GM21723 (cell line): ENCODE measurements at regions not wholly inside any gene's neighbourhood (a gene's known extent, or its start where the extent isn't known, plus 50 kb on each side); places are given as distances from the start of the nearest gene placed in this dataset.
"Not testable (repeated sequence)": the region's sequence is repeated elsewhere in the genome, so short reads cannot be mapped to it uniquely, and the experiment has no call there.

Experiments
- ATAC-seq: cut with Tn5 transposase; IDR thresholded peaks from one replicate; pipeline ENCODE4 v1.9.1; 2021; ENCODE audit warnings: mild to moderate bottlenecking, moderate library complexity; ENCODE audit not compliant: unreplicated experiment

DNA sequence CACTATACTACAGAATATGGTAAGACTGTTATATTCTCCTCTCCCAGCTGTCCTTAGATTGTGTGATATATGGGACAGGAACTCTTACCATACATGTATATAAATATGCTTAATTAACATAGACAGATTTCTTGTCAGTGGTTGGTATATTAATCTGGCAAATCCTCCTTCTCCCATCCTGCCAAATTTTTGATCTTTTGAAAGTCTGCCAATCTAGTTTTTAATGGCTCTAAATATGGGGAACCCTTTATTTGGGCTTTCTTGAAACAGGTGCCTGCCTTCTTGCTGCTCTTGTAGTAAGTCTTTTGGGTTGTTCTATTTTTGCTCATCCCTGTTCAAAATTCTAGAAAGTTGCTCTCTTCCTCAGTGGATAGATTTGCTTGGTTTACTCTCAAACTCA, 63.5 kb downstream of the SPATA31D1 start:
- no peak for ATAC-seq

DNA sequence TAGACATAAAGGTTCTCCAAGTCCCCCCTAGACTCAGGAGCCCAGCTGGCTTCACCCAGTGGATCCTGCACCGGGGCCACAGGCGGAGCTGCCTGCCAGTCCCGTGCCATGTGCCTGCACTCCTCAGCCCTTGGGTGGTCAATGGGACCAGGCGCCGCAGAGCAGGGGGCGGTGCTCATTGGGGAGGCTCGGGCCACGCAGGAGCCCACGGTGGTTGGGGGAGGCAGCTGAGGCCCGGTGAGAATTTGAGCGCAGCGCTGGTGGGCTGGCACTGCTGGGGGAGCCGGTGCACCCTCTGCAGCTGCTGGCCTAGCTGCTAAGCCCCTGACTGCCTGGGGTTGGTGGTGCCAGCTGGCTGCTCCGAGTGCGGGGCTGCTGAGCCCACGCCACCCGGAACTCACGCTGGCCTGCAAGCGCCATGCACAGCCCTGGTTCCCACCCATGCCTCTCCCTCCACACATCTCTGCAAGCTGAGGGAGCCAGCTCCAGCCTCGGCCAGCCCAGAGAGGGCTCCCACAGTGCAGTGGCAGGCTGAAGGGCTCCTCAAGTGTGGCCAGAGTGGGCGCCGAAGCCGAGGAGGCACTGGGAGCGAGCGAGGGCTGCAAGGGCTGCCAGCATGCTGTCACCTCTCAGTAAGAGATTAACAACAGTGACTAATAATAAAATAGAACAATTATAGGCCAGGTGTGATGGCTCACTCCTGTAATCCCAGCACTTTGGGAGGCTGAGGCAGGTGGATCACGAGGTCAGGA, 65.9 kb downstream of the SPATA31D1 start:
- ATAC-seq: no peak

- no peak for ATAC-seq
Observed at GRCh38 chr9:82057805-82058204, 69.2 kb downstream of the SPATA31D1 start.

DNA sequence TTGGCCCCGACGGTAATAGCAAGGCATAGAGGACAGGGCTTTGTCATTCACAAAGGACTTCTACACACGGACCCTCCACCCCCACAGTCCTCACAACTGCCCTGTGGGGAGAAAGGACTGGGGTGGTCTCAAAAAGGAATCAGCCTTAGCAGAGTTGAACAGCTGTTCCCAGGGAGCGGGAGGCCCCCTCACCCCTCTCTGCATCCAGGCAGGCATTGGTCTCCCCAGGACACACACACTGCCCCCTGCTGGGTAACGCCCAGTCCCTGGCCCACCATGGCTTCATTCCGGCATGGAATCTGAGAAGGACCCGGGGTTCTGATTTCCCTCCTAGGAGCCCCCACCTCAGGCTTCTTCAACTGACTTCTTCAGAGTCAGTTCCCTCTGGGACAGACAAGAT, 73.2 kb downstream of the SPATA31D1 start:
- ATAC-seq: not testable (repeated sequence)

GRCh38 chr9:82062245-82062644, 73.7 kb downstream of the SPATA31D1 start:
- no peak for ATAC-seq

DNA sequence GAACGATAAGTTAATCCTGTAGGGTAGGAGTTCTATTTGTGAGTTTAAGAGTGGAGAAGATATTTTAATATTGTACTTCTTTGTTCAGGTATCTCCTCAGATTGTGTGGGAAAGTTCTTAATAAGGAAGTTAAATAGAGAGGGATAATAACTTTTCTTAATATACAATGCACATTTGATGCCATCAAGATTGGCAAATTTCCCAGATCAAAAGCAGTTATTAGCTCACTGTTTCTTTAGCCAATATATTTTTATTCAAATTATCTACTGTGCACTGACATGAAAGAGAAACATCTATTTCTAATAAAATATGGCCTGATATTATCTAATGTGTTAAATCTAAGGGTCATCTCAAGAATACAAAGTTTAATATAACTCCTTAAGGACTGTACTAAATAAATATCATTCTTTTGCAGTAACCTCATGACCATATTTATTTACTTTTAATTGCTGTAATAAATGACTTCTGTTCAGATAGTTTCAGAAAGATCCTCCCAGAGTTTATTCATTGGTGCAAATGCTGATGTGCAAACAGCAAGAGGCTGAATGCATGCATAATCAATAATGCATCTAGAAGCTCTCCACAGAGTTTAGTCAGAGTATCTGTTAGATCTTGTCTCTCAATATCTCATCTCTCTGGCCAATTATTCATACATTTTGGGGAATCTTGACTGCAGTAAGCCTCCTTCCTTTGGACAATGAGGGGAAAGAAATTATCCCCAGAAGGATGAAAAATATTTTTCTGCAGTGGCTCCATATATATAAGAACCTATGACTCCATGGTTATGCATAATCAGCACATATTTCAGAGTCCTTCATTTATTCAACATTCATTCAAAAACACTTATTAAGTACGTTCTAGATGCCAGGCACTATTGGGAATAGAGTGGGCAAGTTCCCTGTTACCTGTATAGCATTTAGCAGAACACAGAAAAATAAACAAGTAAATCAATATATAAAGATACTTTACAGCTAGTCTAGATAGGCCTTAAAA, 85.3 kb downstream of the SPATA31D1 start:
- no peak for ATAC-seq

GRCh38 chr9:82080265-82080664, 91.7 kb downstream of the SPATA31D1 start:
- ATAC-seq: no peak

DNA sequence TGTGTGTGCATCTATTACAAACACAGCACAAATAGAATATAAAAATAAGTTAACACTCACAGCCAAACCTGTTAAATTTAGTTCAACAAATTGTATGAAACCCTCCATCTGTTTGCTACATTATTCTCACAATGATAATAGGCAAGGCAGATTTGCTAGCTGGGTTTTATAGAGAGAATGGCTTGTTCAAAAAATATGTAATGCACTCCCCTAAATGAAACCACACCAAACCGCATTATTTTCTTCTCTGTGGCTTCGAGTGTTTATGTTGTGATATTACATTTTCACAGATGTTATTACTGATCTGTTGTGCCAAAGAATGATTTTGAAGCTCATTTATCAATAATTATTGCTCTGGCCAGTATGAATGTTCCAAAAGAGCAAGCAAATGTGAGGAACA, 92.9 kb downstream of the SPATA31D1 start:
- ATAC-seq: no peak

DNA sequence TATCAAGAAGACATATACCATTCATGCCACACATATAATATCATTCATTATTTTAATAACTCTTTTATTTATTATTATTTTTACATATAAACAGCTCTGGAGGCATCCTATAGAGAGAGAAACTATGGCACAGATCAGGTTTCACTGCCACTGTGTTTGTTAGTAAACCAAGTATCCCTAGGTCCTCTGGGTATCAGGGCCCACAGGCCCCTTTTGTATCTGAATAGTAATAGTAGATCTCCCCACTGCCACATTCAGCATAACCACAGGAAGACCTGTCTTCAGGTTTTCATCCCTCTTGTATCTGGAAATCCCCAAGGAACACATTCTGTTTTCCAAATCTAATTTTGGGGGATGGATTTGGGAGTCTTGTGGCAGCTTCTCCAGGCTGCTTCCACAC, 94.0 kb downstream of the SPATA31D1 start:
- ATAC-seq: no peak

GRCh38 chr9:82088591-82088990, 100.0 kb downstream of the SPATA31D1 start:
- no peak for ATAC-seq

DNA sequence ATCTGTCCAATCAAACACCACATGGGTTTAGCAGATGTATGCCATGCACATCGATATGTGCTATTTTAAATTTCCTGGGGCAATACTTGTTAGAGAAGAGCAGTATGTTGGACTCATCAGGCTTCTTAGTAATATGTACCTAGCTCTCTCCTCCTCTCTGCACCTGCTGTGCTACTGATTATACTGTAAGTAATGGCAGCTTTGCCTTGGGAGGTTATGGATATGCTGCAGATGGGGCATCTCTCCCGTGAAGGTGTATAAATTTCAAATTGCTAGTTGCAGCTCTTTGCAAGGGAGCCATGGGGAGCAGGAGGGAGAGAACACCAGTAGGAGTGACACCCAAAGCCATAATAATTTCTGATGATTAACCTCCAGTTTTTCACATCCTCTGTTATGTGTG, 101.5 kb downstream of the SPATA31D1 start:
- ATAC-seq: no peak

- ATAC-seq: no peak
Observed at GRCh38 chr9:82091100-82091499, 102.5 kb downstream of the SPATA31D1 start.

DNA sequence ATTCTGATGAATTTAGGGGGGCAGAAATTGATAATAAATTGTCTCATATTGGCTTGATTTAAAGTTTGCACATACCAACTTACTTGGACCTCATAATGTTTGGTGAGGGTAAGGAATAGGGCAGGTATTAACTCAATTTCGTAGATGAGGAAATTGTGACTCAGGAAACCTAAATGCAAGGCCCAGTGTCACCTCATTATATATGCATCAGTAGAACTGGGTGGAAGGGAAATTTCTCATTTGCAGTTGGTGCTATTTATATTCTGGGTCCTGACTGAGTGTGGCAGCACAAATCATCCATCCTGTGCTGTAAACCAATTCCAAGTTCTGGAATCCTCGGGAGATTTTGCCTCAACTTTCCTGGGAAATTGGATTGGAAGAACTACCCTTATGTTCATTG, 103.0 kb downstream of the SPATA31D1 start:
- ATAC-seq: no peak

GRCh38 chr9:82101475-82101874, 112.9 kb downstream of the SPATA31D1 start:
- ATAC-seq: no peak

- no peak for ATAC-seq
Observed at GRCh38 chr9:82104252-82104651, 115.7 kb downstream of the SPATA31D1 start.

GRCh38 chr9:82105729-82106128, 117.2 kb downstream of the SPATA31D1 start:
- ATAC-seq: no peak

DNA sequence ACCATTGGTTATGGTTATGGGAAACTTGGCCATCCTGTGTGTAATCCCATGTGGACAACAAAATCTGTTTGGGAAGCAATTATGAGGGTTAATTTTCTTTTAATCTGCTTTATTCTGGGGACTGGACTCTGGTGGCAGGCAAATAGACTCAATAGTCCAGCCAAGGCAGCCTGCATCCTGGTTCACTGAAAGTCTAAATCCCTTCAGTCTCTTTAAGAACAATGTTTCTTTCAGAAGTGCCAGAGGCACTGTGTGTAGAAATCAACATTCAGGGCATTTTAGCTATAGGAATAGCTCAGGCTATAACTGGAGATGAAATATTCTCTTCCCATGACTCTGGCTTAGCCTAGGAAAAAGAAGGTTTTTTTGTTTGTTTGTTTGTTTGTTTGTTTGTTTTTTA, 118.0 kb downstream of the SPATA31D1 start:
- no peak for ATAC-seq

DNA sequence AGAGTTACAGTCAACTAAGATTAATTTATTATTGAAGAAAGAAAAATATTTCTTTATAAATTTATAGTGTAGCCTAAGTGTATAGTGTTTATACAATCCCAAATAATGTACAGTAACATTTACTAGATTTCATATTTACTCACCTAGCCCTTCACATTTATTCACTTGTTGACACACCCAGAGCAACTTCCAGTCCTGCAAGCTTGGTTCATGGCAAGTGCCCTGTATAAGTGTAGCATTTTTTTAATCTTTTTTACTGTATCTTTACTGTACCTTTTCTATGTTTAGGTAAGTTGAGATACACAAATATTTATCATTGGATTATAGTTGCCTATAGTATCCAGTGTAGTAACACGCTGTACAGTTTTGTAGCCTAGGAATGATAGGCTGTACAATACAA, 119.9 kb downstream of the SPATA31D1 start:
- ATAC-seq: no peak

- no peak for ATAC-seq
Observed at GRCh38 chr9:82108941-82109340, 120.4 kb downstream of the SPATA31D1 start.

- ATAC-seq: no peak
Observed at GRCh38 chr9:82109626-82110025, 121.1 kb downstream of the SPATA31D1 start.

DNA sequence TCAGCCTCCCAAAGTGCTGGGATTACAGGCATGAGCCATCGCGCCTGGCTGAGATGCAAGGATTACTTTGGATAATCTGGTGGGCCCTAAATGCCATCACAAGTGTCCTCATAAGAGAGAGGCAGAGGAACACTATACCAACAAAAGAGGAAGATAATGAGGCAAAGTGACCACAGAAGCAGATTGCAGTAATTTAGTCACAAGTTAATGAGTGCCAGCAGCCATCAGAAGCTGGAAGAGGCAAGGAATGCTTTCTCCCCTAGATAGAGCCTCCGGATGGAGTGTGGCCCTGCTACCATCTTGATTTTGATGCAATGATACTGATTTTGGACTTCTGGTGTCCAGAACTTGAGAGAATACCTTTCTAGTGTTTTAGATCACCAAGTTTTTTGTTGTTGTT, 122.3 kb downstream of the SPATA31D1 start:
- ATAC-seq: no peak

DNA sequence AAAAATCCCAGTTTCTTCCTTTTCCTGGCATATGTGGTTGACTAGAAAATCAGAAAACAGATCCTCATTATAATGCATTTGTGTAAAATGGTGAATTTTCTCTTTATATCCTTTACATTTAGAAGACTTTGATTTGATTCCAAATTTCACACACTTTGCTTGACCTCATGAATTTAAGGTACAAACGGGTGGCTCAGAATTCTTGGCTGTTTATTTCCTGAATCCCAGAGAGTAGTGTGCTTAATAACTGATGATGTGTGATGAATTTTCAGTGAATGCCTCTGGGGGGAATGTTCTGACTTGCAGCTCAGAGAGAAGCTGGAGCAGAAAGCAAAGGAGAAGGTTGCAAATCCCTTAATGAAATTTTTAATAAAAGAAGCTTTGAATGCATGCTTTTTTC, 126.8 kb downstream of the SPATA31D1 start:
- ATAC-seq: no peak
